ENCODE measurements at regions not wholly inside any gene's neighbourhood (a gene's known extent, or its start where the extent isn't known, plus 50 kb on each side); places are given as distances from the start of the nearest gene placed in this dataset.

- TF ChIP-seq CTCF (IDR thresholded peaks at IDR 0.05; ENCODE audit: insufficient read depth, low read length, poor library complexity, severe bottlenecking): no peak
- TF ChIP-seq EZH2phosphoT487 (conservative IDR thresholded peaks at IDR 0.05; ENCODE audit: low read length): no peak
Measured at GRCh38 chr6:105851113-105851580, 235.0 kb upstream of the PRDM1 start.
